SW480 (cell line): ENCODE measurements at regions not wholly inside any gene's neighbourhood (a gene's known extent, or its start where the extent isn't known, plus 50 kb on each side); places are given as distances from the start of the nearest gene placed in this dataset.

Experiments
- DNase-seq: peaks from one replicate; pipeline ENCODE4 v3.0.0-alpha.2; 2016; ENCODE audit warnings: low spot score

DNA sequence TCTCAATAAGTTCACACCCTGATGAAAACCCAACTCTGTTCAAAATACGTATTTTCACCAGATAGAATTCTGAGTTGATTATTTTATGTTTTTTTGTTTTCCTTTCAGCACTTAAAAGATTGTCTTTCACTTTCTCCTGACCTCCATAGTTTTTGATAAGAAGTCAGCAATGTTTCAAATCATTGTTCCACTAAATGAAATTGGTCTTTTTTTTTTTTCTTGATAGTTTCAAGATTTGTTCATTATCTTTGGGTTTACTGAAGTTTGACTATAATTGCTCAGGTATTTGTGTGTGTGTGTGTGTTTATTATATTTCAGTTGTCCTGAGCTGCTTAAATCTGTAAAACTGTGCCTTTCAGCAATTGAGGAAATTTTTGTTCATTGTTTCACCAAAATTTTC is 498.7 kb downstream of the TLE1 start:
- no peak for DNase-seq

DNA sequence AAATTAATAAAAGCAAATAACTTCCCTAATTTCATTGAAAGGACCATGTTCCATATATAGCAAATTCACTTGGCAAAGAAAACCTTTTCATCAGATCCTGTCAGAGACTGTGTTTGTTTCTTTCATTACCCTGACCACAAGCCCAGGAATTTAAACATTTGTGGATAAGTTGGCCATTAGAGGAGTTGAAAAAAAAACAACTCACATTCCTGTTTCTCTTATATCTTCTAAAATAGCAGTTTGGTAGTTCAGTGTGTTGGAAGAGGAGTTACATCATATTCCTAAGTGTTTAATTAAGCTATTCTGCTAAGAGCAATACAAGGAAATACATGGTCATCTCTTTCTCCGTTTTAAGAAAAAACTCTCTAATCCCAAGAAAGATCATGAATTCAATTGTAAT is 505.6 kb downstream of the TLE1 start:
- no peak for DNase-seq

DNA sequence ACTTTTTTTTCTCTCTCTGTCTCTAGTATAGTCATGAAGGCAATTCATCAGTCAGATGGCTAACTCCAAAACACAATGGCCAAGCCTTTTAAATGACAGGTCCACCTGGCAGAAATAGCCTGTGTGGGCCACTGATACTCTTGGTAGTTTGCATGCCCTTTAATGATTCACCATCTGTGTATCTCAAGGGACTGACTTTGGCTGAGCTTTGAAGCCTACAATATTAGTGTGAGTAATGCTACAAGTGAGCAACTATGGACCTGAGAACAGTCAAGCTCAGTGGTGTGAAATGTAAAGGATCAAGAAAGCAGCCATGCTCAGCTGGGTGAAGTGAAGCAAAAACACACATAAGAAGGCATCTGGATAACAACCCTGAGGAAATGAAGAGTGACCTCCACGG is 506.9 kb downstream of the TLE1 start:
- DNase-seq = no peak

DNA sequence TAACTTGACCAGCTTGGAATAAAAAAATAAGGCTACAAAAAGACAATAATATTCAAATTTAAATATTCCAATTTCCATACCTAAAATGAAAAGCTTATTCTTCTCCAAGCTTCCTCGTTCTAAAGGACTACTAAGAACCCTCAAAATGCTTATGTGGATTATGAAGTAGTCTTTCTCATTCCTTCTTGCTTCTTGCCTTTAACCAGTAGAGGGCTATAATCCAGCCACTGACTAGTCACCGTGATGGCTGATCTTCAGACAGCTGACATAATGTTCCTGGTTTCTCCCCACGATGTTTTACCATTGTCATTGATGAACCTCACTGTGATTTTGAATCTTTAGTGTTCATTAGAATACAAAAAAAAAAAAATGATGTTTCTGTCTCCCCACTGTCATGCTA is 515.3 kb downstream of the TLE1 start:
- no peak for DNase-seq

DNA sequence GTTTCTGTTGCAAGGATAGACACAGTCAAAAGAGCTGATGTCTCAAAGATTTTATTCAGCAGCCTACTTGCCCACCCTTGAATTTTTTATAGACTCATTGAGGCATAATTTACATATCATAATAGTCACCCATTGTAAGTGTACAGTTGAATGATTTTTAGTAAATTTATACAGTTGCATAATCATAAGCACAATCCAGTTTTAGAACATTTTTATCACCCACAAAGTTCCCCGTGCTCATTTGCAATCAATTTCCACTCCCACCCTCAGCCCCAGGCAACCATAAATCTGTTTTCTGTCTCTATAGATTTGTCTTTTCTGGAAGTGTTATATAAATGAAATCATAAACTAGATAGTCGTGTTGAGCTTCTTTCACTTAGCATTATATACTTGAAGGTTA is 517.7 kb downstream of the TLE1 start:
- DNase-seq = no peak

DNA sequence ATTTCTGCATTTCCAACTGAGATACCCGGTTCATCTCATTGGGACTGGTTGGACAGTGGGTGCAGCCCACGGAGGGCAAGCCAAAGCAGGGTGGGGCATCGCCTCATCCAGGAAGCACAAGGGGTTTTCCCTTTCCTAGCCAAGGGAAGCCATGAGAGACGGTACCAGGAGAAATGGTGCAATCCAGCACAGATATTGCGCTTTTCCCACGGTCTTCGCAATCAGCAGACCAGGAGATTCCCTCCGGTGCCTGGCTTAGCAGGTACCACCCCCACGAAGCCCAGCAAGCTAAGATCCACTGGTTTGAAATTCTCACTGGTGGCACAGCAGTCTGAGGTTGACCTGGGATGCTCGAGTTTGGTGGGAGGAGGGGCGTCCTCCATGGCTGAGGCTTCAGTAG is 527.0 kb downstream of the TLE1 start:
- no peak for DNase-seq

DNA sequence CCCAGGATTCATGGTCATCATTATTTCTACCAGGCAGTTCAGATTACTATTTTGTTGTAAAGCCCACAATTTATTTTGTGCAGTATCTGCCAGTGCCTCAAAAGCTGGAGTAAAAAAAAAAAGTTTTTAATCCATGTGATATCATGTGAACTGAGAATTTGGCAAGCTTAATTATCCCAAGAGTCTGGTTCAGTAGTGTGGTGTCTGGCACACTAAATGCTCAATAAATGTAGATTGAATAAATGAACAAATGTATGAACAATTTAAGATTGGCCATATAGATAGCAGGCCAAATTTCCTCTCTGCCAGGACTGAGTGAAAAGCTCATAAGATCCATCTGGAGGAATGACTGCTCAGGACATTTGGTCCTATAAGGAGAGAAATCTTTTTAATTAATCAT is 533.0 kb downstream of the TLE1 start:
- no peak for DNase-seq

DNA sequence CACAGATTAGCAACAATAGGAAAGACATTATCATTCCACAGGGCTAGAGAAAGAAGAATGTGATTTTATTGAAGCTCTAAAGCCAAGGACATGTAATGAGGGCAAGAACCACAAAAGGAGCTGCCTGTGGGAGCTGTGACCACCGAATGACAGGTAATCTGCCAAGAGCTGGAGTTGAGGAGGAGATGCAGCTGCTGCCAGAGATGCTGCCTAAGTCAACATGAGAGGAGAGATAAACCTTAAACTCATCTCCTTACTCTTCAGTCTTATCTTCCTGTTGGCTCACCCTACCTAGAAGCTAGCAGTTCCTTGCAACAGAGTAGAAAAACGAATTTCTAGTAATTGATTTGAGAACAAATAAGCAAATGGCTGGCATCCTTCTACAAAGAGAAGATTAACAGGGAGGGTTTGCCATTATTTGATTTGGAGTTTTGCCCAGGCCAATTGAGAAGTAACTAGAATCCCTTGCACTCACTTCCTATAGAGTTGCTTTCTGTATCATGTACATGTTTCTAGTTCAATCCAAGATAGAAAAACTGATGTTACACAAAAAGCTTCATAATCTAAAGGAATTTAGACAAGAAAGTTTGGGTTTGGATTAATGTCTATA is 539.2 kb downstream of the TLE1 start:
- DNase-seq = no peak

DNA sequence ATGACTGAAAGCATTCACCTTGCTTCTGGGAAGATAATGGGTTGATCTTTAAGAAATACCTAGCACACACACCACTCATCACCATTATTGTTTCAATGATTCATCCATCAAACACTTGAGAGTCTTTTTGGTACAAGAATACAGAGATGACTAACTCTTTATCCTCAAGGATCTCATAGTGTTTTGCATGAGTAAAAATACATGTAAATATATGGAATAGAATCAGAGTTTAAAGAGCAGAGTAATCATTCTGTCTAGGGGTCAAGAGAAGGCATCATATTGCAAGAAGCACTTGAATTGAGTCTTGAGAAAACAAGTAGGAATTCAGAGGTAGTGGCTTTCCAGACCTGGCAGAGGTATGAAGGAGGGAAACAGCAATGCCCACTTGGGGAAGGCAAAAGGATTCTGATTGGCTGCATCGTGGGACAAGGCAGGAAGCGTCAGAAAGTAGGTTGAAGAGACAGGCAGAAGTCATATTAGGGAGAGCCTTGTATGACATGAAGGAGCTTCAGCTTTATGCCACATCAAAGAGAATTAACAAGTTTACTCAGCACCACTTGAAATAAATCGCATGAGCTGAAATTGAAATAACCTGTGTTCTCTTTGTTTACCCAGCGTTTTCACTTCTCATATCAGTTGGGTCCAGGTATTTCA is 542.5 kb downstream of the TLE1 start:
- peak; percentile 41 for DNase-seq

DNA sequence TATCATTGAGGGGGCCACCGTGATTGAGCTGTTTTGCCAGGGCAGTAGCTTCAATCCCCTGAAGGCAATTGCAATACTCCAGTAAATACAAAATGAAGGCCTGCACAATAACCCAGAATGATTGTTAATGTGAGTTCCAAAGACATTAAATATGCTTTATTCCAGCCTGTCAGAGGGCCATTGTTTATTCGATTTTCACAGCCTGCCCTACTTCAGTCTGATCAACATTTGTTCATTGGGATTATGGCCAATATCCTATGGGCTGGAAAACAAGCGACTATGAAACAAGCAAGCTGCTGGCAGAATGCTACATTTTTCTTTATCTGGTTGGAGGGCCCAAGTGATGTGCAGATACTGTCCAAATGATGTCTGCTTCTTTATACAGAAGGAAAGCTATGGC is 543.1 kb downstream of the TLE1 start:
- no peak for DNase-seq

DNA sequence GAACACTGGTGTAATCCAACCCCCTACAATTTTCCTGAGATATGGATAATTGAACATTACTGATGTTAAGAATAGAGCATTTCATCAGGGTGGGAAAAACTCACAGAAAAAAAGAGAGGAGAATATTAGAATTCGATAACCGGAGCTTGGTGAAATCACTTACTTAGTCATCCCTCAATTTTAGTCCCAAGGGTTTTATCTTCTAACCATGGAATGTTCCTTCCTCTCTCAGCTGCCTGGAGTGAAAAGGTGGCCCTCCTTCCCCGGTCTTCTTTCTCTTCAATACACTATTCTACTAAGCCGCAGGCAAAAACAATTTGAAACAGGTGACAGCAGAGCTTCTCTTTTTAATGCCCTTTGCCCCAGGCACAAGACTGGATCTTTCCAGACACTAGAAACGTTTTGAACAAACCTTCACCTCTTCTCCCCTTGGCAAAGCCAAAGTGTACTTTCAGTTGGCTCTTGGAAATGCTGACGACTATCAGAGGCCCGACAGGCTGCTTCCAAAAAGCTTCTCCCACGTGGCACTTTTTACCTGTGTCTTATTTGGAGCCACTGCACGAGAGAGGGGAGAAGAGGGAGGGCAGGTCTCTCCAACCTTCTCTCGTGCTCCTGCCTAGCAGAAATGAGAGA is 543.9 kb downstream of the TLE1 start:
- no peak for DNase-seq

DNA sequence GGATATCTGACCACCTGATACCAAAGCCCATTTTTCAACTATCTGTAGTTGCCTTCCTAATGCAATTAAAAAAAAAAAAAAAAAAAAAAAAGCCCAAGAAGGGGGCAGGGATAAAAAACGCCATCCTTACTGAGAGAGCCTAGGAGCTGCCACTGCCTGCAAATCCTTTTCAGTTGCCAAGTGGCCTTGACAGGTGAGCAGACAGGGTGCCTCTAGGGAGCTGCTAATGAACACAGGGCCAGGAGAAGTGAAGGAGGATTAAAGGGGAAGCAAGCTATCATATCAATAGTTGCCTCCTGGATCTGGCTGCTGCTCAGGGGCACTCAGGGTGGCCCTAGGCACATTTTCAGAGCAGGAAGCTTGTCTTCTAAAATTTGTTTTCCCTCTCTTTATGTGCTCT is 547.4 kb downstream of the TLE1 start:
- DNase-seq = no peak

DNA sequence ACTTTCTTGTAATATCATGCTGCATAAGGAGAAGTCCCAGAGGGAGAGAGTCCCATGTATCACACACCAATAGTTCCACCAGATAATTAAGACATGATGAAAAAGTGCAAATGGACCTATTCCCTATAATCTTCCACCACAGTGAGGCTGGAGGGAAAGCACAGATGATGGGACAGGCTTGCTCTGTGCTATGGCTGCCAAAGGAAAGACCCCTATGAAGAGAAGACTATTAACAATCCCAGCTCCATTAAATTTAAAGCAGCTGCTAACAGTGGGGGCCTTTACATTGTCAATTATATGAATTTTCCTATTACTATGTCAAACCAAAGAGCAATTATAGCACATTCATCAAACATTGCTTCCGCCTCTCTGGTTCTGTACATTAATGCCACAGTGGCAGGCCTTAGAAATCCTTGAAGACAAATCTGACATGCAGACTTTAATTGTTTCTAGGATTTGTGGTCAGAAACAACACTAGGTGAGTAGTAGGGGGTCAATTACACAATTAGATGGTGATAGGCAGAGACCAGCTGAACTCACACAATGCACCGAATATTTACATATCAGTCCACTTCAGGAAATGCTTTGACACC is 551.3 kb downstream of the TLE1 start:
- DNase-seq = no peak

DNA sequence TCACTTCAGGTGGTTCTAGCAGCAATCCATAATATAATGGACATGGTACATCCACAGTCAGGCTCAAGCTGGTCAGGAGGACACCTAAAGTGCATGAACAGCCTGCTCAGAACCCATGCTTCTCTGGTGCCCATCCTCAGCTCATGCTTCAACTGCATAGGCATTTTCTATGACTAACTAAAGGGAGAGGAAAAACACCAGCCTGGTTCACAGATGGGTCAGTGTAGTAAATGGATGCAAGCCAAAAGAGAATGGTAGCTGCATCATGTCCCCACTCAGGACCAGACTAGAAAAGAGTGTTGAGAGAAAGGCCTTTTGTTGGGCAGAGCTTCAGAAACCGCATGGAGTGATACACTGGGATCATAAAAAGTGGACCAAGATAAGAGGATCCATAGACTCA is 556.6 kb downstream of the TLE1 start:
- no peak for DNase-seq

DNA sequence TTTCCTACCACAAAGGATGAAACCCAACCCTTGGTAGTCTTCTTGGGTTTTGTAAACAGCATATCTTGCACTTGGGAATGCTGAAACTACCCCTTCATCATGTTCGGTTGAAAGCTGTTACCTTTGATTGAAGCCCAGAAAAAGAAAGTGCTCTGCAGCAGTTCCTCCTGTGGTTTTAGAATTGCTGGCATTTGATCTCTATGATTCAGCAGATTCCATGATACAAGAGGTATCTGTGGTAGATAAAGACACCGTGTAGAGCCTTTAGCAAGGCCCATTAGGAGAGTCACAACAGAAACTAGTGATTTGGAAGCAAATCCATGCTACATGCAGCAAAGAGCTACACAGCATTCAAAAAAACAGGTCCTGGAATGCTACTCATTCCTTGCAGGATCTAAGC is 557.0 kb downstream of the TLE1 start:
- DNase-seq = peak; percentile 66

DNA sequence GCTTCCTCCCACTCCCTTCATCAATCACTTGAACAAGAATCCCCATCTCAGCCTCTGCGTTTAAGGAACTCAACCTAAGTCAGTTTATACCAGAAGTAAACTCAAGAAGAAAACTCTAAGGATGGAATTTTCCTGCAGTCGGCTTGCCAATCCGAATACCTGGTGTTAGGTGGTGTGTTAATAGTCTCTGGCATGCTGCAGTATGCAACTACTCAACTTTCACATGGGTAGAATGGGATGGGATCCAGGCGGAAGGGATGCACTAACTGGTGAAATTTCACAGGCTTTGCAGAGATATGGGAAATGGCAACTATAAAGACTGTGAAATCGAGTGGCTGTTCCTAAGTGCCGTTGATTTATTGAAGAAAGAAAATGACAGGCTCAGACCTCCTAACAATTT is 560.6 kb downstream of the TLE1 start:
- DNase-seq = no peak

DNA sequence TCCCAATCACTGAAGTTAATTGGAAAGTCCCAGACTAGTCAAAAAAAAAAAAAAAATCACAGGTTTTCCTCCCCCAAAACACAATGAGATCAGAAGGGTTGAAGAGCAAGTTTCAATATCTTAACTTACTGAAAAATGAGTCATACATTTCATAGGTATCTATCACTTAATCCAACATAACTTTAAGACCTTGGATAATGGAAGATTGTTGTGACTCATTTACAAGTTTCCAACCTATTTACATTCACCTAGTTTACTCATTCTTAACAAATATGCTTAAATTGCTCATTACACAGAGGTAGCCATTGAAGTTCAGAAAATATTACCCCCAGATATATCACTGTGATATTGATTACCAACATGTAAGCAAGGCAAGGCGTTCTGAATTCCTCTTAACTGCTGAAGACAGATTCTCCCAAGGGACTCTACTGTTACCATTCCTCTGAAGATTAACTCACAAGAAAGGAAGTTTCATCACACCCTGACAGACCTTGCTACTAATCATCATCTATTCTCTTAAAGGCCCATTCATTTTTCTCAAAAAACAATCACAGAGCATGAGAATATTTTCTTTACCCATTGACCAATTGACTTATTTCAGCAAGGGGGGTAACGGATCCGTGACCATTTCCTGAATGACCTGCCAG is 563.8 kb downstream of the TLE1 start:
- no peak for DNase-seq

DNA sequence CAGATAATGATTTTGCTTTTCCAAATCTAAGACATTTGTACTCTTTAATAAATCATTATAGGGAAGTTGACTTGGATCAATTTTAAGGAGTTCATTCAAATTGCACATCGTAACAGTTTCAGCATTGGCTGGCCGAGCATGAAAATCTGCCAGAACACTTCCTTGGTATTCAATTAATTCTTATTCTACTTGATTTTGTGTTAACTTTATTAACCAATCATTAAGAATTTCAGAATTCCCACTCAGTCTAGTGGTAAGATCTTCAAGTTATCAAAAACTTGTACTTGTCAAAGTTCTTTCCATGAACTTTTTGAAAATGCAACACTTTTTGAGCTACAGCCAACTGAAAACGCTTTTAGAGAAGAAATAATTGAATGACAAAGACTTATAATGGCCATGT is 565.8 kb downstream of the TLE1 start:
- DNase-seq = no peak

DNA sequence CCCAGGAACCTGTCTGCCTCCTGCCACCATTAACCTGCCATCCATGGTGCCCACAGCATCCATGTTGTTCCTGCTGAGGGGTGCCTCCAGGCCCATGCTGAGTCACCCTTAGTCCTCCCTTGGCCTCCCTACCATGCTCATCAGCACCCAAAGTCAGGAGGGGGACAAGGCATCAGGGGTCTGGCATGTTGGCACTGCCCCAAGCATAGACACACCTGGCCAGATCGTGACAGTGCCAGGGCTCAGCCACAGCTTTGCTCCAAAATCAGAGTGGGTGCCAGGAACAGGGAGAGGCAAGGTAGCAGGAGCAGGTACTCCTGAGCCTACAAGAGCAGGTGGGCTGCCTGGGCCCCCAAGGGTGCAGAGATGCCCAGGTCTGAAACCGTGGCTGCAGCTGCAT is 566.6 kb downstream of the TLE1 start:
- DNase-seq = no peak

DNA sequence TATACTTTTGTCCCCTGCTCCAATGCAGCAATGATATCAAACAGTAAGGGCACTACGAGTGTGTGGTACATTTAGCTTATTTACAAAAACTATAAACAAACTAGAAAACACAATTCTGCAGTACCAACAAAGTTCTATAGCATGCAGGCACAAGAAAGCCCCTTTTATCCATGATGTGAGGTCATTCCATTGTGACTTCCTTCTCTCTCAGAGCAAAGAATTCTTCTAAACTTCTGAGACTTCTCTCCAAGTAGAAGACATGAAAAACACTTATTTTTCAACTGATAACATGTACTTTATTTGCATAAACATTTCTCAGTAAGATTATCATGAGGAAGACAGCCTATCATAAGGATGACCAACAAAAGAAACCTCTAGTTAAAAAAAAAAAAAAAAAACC is 569.8 kb downstream of the TLE1 start:
- no peak for DNase-seq

DNA sequence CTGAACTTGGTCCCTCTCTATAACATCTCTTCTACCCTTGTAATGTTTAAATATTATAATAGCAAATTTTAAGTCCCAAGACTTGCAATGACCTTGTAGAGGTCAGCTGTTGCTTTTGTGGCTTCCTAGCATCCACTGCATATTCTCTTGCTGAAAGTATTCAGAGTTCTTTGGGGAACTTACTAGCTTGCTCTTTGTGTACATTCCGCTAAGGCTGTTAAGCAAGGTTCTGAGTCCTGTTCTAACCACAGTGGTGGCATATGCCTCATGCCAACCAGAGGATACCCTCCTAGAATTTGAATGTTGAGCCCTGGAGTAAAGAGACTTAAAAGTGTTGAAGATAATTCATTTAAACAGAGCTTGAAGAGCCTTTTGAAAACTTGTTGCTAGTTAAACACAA is 570.9 kb downstream of the TLE1 start:
- DNase-seq = no peak

DNA sequence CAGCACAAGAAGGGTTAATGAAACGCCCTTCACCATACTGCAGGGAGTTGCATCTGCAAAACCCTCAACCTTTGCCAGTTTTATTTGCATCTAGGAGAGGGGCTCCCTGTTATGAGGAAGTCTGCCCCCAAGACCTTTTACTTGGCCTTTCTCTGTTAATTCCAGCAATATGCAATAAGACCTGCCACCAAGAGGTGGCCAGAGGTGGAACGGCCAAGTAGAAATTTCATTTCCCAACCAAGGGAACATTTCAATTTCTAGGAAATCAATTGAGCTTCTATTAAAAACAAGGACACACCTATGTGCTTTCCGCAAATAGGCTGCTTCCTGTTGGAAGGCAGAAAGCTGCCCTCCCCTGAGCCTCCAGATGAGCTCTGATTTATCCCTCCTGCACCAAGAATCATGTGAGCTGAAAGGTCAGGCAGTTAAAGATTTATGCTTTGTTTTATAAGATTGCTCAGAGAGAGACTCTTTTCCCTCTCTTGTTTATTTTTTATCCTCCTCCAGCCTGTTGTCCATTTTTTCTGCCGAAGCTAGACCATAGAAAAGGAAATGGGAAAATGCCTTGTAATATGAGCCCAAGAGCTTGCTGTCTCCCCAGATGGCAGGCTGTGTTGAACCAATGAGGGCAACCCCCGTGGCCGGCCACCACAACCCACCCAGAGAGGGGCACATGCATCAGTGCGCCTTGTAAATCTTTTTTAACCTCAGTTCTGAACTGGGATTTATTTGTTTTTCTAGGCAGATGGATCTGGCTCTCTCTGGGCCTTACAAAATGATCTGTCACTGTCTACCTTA is 572.8 kb downstream of the TLE1 start:
- no peak for DNase-seq
